Posterior vena cava (tissue), 2 donors: ENCODE measurements at regions not wholly inside any gene's neighbourhood (a gene's known extent, or its start where the extent isn't known, plus 50 kb on each side); places are given as distances from the start of the nearest gene placed in this dataset.

Experiments used
- DNase-seq: peaks from one replicate; pipeline ENCODE4 v3.0.0-alpha.2; 2020; ENCODE audit warnings: low spot score
- intact Hi-C, 2 donors: fragments of 100-400 bp; cut with DNase I; formaldehyde crosslinking; loops; one replicate each; pipeline versions ENCODE4 v1.14.1 to v1.14.2; 2022 to 2023
- donor health status: DM: yes; HTN: yes; CAD: no.
- donor health status: DM: yes; HTN: yes; CAD: no.

DNA sequence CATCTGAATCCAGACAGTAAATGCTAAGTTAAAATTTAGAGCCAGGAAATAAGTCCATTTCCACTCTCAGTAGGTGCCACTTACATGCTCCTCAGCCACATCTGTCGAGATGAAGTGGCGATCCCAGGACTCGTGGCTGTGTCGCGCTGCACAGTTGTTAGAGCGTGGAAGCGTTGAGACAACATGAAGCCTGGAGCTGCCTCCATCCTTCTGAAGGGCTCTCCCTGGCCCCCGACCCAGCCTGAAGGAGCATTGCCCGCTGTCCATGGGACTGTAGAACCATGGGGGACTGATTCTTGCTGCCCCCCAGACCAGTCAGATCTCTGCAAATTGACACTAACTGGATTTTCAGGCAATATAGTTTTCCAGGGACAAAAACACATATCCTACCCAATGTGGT is 58.9 kb downstream of the IRX1 start:
- intact Hi-C loops = no loop called here
- DNase-seq = no peak

- intact Hi-C loops = no loop called here
- peak; percentile 42 for DNase-seq
Observed at GRCh38 chr5:3656803-3657202, 61.2 kb downstream of the IRX1 start.

- DNase-seq = peak; percentile 52
- intact Hi-C loops = no loop called here
Observed at GRCh38 chr5:3657364-3658022, 61.9 kb downstream of the IRX1 start.

DNA sequence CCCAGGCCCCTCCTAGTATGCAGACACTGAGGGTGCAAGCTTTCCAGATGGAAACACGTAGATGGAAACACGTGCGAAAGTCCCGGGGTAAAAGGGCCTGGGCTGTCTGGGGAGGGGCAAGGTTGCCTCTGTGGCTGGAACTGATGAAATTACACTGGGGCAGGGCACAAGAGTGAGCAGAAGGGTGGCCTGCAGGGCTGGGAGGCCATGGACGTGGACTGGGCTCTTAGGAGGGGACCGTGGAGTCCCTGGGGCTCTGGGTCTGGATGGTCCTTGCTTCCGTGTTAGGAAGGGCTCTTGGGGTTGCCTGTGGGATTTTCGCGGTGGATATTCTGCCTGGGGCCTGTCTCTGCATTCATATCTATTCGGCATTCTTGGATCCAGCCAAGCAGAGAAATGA is 63.3 kb downstream of the IRX1 start:
- intact Hi-C loops = no loop called here
- DNase-seq = no peak

DNA sequence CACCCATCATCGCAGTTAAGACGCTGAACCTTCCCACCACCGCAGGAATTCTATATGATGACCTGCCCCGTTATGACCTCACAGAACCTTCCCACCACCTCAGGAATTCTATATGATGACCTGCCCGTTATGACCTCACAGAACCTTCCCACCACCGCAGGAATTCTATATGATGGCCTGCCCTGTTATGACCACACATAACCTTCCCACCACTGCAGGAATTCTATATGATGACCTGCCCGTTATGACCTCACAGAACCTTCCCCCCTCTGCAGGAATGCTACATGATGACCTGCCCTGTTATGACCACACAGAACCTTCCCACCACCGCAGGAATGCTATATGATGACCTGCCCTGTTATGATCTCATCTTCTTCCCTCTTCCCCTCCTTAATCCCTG is 64.3 kb downstream of the IRX1 start:
- intact Hi-C loops = no loop called here
- DNase-seq = no peak

DNA sequence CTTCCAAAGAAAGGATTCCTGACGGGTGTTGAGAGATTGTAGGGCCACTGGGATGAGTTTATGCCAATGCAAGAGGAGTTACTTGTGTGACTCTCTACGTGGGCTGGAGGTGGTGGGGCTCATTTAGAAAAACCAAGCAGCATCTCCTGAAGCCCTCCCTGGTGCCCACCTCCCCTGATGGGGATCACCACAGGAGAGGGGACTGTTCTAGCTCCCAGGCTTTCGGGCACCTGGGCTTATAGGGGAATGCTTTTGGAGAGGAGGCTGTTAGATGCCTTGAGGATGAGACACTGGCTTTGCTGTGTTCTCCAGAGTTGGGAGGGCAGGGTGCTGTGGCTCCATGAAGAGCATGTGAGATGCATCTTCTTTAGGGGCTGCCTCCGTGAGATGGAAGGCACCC is 65.0 kb downstream of the IRX1 start:
- intact Hi-C loops = no loop called here
- no peak for DNase-seq

- peak; percentile 30 for DNase-seq
- intact Hi-C loops = no loop called here
Observed at GRCh38 chr5:3661755-3662296, 66.2 kb downstream of the IRX1 start.

DNA sequence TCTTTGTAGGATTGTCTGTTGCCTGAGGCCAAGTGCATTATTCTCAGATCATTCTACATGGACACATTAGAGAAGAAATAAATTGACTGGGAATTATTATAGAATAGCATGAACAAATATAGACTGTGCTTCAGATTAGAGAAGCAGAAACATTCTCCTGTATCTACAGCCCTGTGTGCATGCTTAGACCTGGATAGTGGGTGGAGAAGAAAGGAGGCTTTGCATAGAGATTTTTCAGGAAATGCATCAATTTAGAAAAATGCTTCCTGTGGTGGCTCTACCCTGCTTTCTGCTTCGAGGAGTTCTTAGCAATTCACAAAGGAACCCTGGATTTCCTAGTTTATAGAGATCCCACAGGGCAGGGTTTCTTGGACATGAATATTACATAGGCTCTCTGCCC is 66.7 kb downstream of the IRX1 start:
- intact Hi-C loops = no loop called here
- no peak for DNase-seq

DNA sequence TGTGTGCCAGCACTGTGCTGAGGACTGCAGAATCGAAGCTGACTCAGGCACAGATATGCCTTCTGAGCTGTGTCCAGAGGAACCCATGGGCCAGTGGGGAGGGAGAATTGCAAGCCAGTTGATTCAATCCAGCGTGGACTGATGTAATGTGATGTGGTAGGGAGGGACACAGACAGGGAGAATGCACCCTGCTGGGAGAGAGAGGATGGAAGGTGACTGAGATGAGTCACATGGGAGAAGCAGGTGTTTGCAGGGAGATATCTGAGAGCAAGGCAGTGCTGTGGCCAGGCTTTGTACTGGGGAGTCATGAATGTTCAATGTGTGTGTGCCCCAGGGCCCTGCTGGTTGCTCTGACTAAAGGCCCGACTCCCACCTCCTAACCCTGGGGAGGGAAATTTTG is 75.7 kb downstream of the IRX1 start:
- DNase-seq = no peak
- intact Hi-C loops = no loop called here

GRCh38 chr5:3678801-3679200 is 83.2 kb downstream of the IRX1 start:
- intact Hi-C loops = no loop called here

DNA sequence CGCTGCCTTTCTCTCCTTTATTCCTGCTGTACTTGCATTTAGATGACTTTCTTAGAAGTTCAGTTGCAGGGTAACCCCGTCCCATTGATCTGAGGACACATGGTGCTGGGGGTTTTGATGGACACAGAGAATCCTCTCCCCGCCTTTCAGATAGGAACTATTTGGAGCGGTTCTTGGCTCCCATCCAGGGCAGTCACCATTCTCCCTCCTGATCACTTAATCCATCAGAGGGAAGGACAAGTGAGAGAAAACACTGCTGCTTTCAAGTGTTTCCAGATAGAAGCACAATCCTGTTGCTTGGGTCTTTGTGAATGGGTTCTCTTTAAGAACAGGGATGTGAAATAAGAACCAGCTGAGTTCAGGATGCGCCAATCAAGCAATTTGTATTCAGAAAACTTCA is 85.2 kb downstream of the IRX1 start:
- no peak for DNase-seq
- intact Hi-C loops = no loop called here

More at GRCh38 chr5:3678801-3679200, 83.2 kb downstream of the IRX1 start:
- DNase-seq = no peak

GRCh38 chr5:3684118-3684517 is 88.5 kb downstream of the IRX1 start:
- intact Hi-C loops = no loop called here
- no peak for DNase-seq

DNA sequence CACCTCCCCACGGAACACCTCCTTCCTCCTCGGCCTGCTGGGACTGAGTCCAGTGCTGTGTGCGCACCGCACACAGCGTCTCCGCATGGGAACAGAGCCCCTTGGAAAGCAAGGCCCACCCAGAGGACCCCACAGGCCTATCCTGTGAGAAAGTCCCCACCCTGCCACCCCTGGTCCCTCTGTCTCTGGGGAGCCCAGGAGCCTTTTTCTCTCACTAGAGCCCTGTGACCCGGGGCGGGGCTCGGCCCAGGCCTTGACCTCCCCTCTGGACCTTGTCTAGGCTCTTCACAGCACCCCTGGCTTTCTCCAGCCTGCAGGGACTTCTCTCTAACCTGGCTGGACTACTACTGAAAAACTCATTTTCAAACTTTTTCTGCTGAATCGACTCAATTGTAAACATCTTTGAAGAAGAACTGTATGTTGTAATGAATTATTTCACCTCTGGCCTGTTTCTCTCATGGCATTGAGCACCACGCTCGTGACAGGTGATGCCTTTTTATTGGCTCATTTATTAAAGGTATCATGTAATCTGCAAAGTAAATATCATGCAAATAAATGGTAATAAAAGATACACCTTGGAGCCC is 89.2 kb downstream of the IRX1 start:
- intact Hi-C loops = no loop called here
- DNase-seq = no peak

DNA sequence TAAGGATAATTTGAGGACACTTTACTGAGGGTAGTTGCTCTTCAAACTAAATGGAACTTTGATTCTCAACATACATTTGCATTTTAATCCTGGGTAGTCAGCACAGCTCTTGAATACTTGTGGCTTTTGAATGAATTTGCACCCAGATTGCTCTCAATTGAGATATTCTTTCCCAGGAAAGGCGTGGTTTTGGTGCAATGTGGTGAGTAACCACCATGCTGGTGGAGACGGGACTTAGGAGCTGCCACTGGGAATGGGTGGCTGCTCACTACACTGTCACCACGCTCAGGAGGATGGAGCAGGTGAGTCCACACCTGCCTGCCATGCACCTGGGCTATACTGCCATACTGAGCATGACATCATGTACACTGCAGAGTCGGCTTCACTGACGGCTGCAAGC is 99.2 kb downstream of the IRX1 start:
- DNase-seq = no peak
- intact Hi-C loops = no loop called here

- DNase-seq = no peak
- intact Hi-C loops = no loop called here
Observed at GRCh38 chr5:3695818-3696217, 100.2 kb downstream of the IRX1 start.

- intact Hi-C loops = no loop called here
- no peak for DNase-seq
Observed at GRCh38 chr5:3698412-3698811, 102.8 kb downstream of the IRX1 start.

DNA sequence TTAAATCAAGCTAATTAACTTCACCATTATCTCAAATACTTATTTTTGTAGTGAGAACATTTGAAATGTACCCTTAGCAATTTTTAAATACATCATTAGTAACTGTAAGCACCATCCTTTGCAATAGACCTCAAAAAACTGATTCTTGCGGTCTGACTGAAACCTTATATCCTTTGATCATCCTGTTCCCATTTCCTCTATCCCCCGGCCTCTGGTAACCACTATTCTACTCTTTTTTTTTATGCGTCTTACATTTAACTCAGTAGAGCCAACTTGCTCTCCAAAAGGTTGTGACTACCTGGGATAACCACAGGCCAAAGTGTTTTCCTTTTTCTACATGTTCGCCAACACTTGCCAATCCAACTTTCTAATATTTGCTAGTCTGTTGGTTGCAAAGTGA is 106.1 kb downstream of the IRX1 start:
- DNase-seq = no peak
- intact Hi-C loops = no loop called here

DNA sequence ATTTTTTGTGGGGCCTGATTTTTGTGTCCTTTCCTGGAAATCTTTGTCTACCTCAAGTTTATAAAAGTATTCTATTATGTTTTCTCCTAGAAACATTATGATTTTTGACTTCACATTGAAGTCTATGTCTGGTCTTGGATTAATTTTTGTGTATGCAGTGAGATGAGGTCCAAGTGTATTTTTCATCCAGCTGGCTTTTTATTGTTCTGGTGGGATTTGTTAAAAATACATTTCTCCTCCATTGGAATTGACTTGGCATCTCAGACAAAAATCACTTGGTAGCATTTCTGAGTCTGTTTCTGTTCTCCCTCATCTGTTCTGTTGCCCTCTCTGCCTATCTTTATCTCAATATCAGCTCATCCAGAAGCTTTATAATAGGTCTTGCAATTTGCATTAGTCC is 109.0 kb downstream of the IRX1 start:
- intact Hi-C loops = no loop called here
- DNase-seq = no peak

DNA sequence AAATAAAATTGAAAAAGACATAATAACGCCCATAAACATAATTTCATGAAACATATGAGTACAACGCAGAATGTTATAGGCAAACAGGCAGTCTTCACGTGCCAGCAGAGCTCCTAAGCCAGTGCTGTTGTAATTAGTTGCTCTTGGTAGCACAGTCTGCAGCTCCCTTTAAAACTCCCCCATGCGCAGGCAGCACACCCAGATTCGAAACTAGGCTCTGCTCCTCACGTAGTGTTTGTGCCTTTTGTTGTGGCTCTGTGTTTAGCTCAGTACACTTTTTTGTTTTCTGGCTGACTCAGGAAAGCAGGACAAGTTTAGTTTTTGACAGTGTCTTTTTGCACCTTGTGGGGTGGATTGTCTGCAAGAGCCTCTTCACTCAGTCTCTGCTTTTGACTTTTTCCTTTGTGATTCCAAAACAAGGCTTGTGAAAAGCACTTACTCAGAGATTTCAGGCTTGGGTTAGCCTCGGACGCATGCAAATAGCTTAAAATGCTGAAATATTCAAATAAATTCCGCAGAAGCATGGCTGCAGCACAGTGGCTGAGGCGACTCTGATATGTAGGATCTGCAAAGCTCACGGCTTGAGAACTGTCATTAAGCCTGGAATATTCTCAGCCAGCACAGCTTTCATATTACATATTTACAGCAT is 113.6 kb downstream of the IRX1 start:
- DNase-seq = no peak
- intact Hi-C loops = no loop called here

GRCh38 chr5:3709717-3710348 is 114.2 kb downstream of the IRX1 start:
- DNase-seq = no peak
- intact Hi-C loops = no loop called here
